HepG2 (cell line): ENCODE measurements at regions not wholly inside any gene's neighbourhood (a gene's known extent, or its start where the extent isn't known, plus 50 kb on each side); places are given as distances from the start of the nearest gene placed in this dataset.

Source experiments
- SIN3B ChIP-seq: fragments of 150-350 bp; IDR thresholded peaks from 2 replicates; pipeline ENCODE4 v1.6.1; 2014; ENCODE audit warnings: low read length
- USF2 ChIP-seq, 2 experiments: sonication (generic) in 1 of 2; formaldehyde crosslinking in 1 of 2; IDR thresholded peaks; 2 replicates each; pipeline versions ENCODE4 v1.5.1 to v1.6.1; 2011 to 2020; ENCODE audit warnings: borderline replicate concordance in 1 of 2, low read depth in 1 of 2, low read length in 1 of 2, mild to moderate bottlenecking in 1 of 2, missing genetic modification reagents in 1 of 2, moderate library complexity in 1 of 2

GRCh38 chrY:7736847-7737365 is 825.4 kb upstream of the AMELY start:
- no peak for TF ChIP-seq SIN3B
- no peak for TF ChIP-seq USF2 (IDR thresholded peaks at IDR 0.05; ENCODE audit: low read depth, low read length)
- no peak for TF ChIP-seq USF2 (CRISPR knock-in tag; IDR thresholded peaks at IDR 0.05; ENCODE audit: borderline replicate concordance)
